Erythroblast (primary cell): ENCODE measurements at regions not wholly inside any gene's neighbourhood (a gene's known extent, or its start where the extent isn't known, plus 50 kb on each side); places are given as distances from the start of the nearest gene placed in this dataset.

Experiments used
- GATA1 ChIP-seq: IDR thresholded peaks from 2 replicates; pipeline ENCODE4 v1.6.1; 2011; ENCODE audit warnings: low read depth, mild to moderate bottlenecking, control low read depth, low read length, moderate library complexity
- POLR2A ChIP-seq: IDR thresholded peaks from 2 replicates; pipeline ENCODE4 v1.6.1; 2011; ENCODE audit warnings: mild to moderate bottlenecking, low read length

- TF ChIP-seq POLR2A: no peak
- TF ChIP-seq GATA1: no peak
These were observed 223.6 kb upstream of the ADGRL2 start for GRCh38 chr1:81577004-81577697.
